Memory B cell (primary cell): ENCODE measurements at regions not wholly inside any gene's neighbourhood (a gene's known extent, or its start where the extent isn't known, plus 50 kb on each side); places are given as distances from the start of the nearest gene placed in this dataset.

Source experiments
- ATAC-seq: fragments of 150-1000 bp; cut with Tn5 transposase; 2 replicates; pipeline ENCODE4 v1.10.0; 2021; ENCODE audit warnings: low read depth, mild to moderate bottlenecking, moderate library complexity
- DNase-seq, 2 donors: peaks; one replicate each; pipeline ENCODE4 v3.0.0; 2022; ENCODE audit warnings: low spot score in 2 of 2
- H3K27ac Mint-ChIP-seq: one replicate; pipeline ENCODE4 v1.8.0; 2022; ENCODE audit warnings: mild to moderate bottlenecking, moderate library complexity, mixed read lengths
- H3K27me3 Mint-ChIP-seq: one replicate; pipeline ENCODE4 v1.8.0; 2022; ENCODE audit warnings: mixed read lengths
- H3K36me3 Mint-ChIP-seq: one replicate; pipeline ENCODE4 v1.8.0; 2022; ENCODE audit warnings: mild to moderate bottlenecking, mixed read lengths
- H3K4me1 Mint-ChIP-seq: one replicate; pipeline ENCODE4 v1.8.0; 2022; ENCODE audit warnings: mixed read lengths
- H3K4me3 Mint-ChIP-seq: one replicate; pipeline ENCODE4 v1.8.0; 2022; ENCODE audit warnings: mild to moderate bottlenecking, moderate library complexity, mixed read lengths
- H3K9me3 Mint-ChIP-seq: one replicate; pipeline ENCODE4 v1.8.0; 2022; ENCODE audit warnings: mixed read lengths

GRCh38 chr6:66628917-66629316 is 921.9 kb upstream of the EYS start:
- Mint-ChIP-seq H3K27me3 (no peaks in the 10 kb centered on the region), H3K4me1 (no peaks in the 10 kb centered on the region), H3K4me3 (no peak overlapping the region), H3K27ac (no peak overlapping the region), H3K9me3 (peaks cover 4% of the 10 kb centered on the region), H3K36me3 (no peaks in the 10 kb centered on the region)
- DNase-seq, result no peak
- no peak for ATAC-seq

- no peak for ATAC-seq
- Mint-ChIP-seq H3K4me3 (no peak overlapping the region), H3K4me1 (no peaks in the 10 kb centered on the region), H3K9me3 (peaks cover 5% of the 10 kb centered on the region), H3K36me3 (no peaks in the 10 kb centered on the region), H3K27ac (no peak overlapping the region), H3K27me3 (no peaks in the 10 kb centered on the region)
- no peak for DNase-seq
These were observed 916.0 kb upstream of the EYS start for GRCh38 chr6:66623050-66623449.

GRCh38 chr6:66605971-66606370 is 898.9 kb upstream of the EYS start:
- DNase-seq (no peak), ATAC-seq (no peak)
- Mint-ChIP-seq H3K9me3 (peaks cover 2% of the 10 kb centered on the region), H3K36me3 (no peaks in the 10 kb centered on the region), H3K4me3 (no peak overlapping the region), H3K27me3 (no peaks in the 10 kb centered on the region), H3K4me1 (no peaks in the 10 kb centered on the region), H3K27ac (no peak overlapping the region)

- Mint-ChIP-seq H3K4me1 (no peaks in the 10 kb centered on the region), H3K27me3 (no peaks in the 10 kb centered on the region), H3K9me3 (peaks cover 5% of the 10 kb centered on the region), H3K4me3 (no peak overlapping the region), H3K36me3 (no peaks in the 10 kb centered on the region), H3K27ac (no peak overlapping the region)
- ATAC-seq (no peak), DNase-seq (no peak)
These were observed 898.0 kb upstream of the EYS start for GRCh38 chr6:66605011-66605410.

GRCh38 chr6:66599541-66599940 is 892.5 kb upstream of the EYS start:
- no peak for ATAC-seq
- Mint-ChIP-seq H3K9me3 (peaks cover 5% of the 10 kb centered on the region), H3K4me3 (no peak overlapping the region)

GRCh38 chr6:66578362-66578761 is 871.3 kb upstream of the EYS start:
- DNase-seq, result no peak
- Mint-ChIP-seq H3K4me1 (no peaks in the 10 kb centered on the region), H3K27ac (no peak overlapping the region), H3K9me3 (peaks cover 3% of the 10 kb centered on the region), H3K27me3 (no peaks in the 10 kb centered on the region), H3K4me3 (no peak overlapping the region), H3K36me3 (no peaks in the 10 kb centered on the region)
- ATAC-seq, result no peak

More at GRCh38 chr6:66599541-66599940, 892.5 kb upstream of the EYS start:
- Mint-ChIP-seq H3K36me3 (no peaks in the 10 kb centered on the region), H3K27me3 (no peaks in the 10 kb centered on the region), H3K4me1 (no peaks in the 10 kb centered on the region), H3K27ac (no peak overlapping the region)
- no peak for DNase-seq

- Mint-ChIP-seq H3K4me1 (no peaks in the 10 kb centered on the region), H3K4me3 (no peak overlapping the region), H3K9me3 (peaks cover 4% of the 10 kb centered on the region), H3K36me3 (no peaks in the 10 kb centered on the region), H3K27me3 (no peaks in the 10 kb centered on the region), H3K27ac (no peak overlapping the region)
- ATAC-seq (no peak), DNase-seq (no peak)
These were observed 861.2 kb upstream of the EYS start for GRCh38 chr6:66568271-66568670.

- no peaks in the 10 kb centered on the region for H3K4me1 Mint-ChIP-seq
- H3K9me3 Mint-ChIP-seq, result peaks cover 5% of the 10 kb centered on the region
- no peak for DNase-seq
- no peak for ATAC-seq
- no peaks in the 10 kb centered on the region for H3K36me3 Mint-ChIP-seq
- H3K27ac Mint-ChIP-seq, result no peak overlapping the region
- no peaks in the 10 kb centered on the region for H3K27me3 Mint-ChIP-seq
- H3K4me3 Mint-ChIP-seq, result no peak overlapping the region
These were observed 854.5 kb upstream of the EYS start for GRCh38 chr6:66561479-66561878.

GRCh38 chr6:66558189-66558588 is 851.2 kb upstream of the EYS start:
- ATAC-seq, result no peak
- no peak overlapping the region for H3K4me3 Mint-ChIP-seq
- no peaks in the 10 kb centered on the region for H3K27me3 Mint-ChIP-seq
- no peak overlapping the region for H3K27ac Mint-ChIP-seq
- no peaks in the 10 kb centered on the region for H3K4me1 Mint-ChIP-seq
- DNase-seq, result no peak
- H3K36me3 Mint-ChIP-seq, result no peaks in the 10 kb centered on the region
- peaks cover 12% of the 10 kb centered on the region for H3K9me3 Mint-ChIP-seq

GRCh38 chr6:66556936-66557335 is 849.9 kb upstream of the EYS start:
- DNase-seq (no peak), ATAC-seq (no peak)
- no peak overlapping the region for H3K27ac Mint-ChIP-seq
- H3K9me3 Mint-ChIP-seq, result peaks cover 10% of the 10 kb centered on the region
- no peaks in the 10 kb centered on the region for H3K27me3 Mint-ChIP-seq
- no peaks in the 10 kb centered on the region for H3K4me1 Mint-ChIP-seq
- no peaks in the 10 kb centered on the region for H3K36me3 Mint-ChIP-seq
- H3K4me3 Mint-ChIP-seq, result no peak overlapping the region

GRCh38 chr6:66555082-66555481 is 848.1 kb upstream of the EYS start:
- no peak for DNase-seq
- no peaks in the 10 kb centered on the region for H3K27me3 Mint-ChIP-seq
- H3K4me3 Mint-ChIP-seq, result no peak overlapping the region
- H3K9me3 Mint-ChIP-seq, result peaks cover 10% of the 10 kb centered on the region
- H3K36me3 Mint-ChIP-seq, result no peaks in the 10 kb centered on the region
- H3K4me1 Mint-ChIP-seq, result no peaks in the 10 kb centered on the region
- H3K27ac Mint-ChIP-seq, result no peak overlapping the region
- no peak for ATAC-seq

GRCh38 chr6:66553441-66553840 is 846.4 kb upstream of the EYS start:
- H3K4me1 Mint-ChIP-seq, result no peaks in the 10 kb centered on the region
- ATAC-seq (no peak), DNase-seq (no peak)
- no peaks in the 10 kb centered on the region for H3K27me3 Mint-ChIP-seq
- no peak overlapping the region for H3K27ac Mint-ChIP-seq
- H3K4me3 Mint-ChIP-seq, result no peak overlapping the region
- no peaks in the 10 kb centered on the region for H3K36me3 Mint-ChIP-seq
- H3K9me3 Mint-ChIP-seq, result peaks cover 10% of the 10 kb centered on the region

GRCh38 chr6:66538551-66539135 is 831.6 kb upstream of the EYS start:
- ATAC-seq (no peak), DNase-seq (no peak)
- Mint-ChIP-seq H3K27ac (no peak overlapping the region), H3K27me3 (no peaks in the 10 kb centered on the region), H3K9me3 (peaks cover 6% of the 10 kb centered on the region), H3K4me1 (no peaks in the 10 kb centered on the region), H3K4me3 (no peak overlapping the region), H3K36me3 (no peaks in the 10 kb centered on the region)

GRCh38 chr6:66533921-66534404 is 826.9 kb upstream of the EYS start:
- Mint-ChIP-seq H3K36me3 (no peaks in the 10 kb centered on the region), H3K27ac (no peak overlapping the region), H3K9me3 (peaks cover 1% of the 10 kb centered on the region), H3K4me3 (no peak overlapping the region), H3K4me1 (no peaks in the 10 kb centered on the region), H3K27me3 (no peaks in the 10 kb centered on the region)
- ATAC-seq, result no peak
- no peak for DNase-seq

GRCh38 chr6:66526061-66526460 is 819.0 kb upstream of the EYS start:
- no peaks in the 10 kb centered on the region for H3K36me3 Mint-ChIP-seq
- H3K27me3 Mint-ChIP-seq, result no peaks in the 10 kb centered on the region
- DNase-seq (no peak), ATAC-seq (no peak)
- no peak overlapping the region for H3K27ac Mint-ChIP-seq
- no peaks in the 10 kb centered on the region for H3K4me1 Mint-ChIP-seq
- no peak overlapping the region for H3K4me3 Mint-ChIP-seq
- peaks cover 1% of the 10 kb centered on the region for H3K9me3 Mint-ChIP-seq
